Astrocyte of the cerebellum (primary cell): ENCODE measurements at regions not wholly inside any gene's neighbourhood (a gene's known extent, or its start where the extent isn't known, plus 50 kb on each side); places are given as distances from the start of the nearest gene placed in this dataset.
A peak's percentile ranks its signal among the peaks of the same experiment; 100 is the strongest.
"Not testable (repeated sequence)": the region's sequence is repeated elsewhere in the genome, so short reads cannot be mapped to it uniquely, and the experiment has no call there.

Experiments used
- DNase-seq: peaks from one replicate; pipeline ENCODE4 v3.0.0-alpha.2; 2011; ENCODE audit warnings: low read depth
- H3K4me3 ChIP-seq: 2 replicates; pipeline ENCODE4 v1.5.1; 2011; ENCODE audit warnings: mild to moderate bottlenecking, low read depth, low read length, moderate library complexity
- in situ Hi-C: cut with HindIII; loops from 2 replicates; pipeline ENCODE4 v1.10.0; 2017; ENCODE audit warnings: low sequenced_read_pairs
- TF ChIP-seq, protein P1 (sequence below): IDR thresholded peaks from 2 replicates; pipeline ENCODE4 v1.5.1; 2012; ENCODE audit warnings: low read length, low read depth, moderate library complexity, mild to moderate bottlenecking; ENCODE audit errors: missing control alignments

GRCh38 chr3:88469216-88469615, 319.5 kb downstream of the C3orf38 start:
- H3K4me3 ChIP-seq: no peak overlapping the region
- in situ Hi-C loops: no loop called here
- peak; percentile 2 for DNase-seq
- TF ChIP-seq, protein P1, sequence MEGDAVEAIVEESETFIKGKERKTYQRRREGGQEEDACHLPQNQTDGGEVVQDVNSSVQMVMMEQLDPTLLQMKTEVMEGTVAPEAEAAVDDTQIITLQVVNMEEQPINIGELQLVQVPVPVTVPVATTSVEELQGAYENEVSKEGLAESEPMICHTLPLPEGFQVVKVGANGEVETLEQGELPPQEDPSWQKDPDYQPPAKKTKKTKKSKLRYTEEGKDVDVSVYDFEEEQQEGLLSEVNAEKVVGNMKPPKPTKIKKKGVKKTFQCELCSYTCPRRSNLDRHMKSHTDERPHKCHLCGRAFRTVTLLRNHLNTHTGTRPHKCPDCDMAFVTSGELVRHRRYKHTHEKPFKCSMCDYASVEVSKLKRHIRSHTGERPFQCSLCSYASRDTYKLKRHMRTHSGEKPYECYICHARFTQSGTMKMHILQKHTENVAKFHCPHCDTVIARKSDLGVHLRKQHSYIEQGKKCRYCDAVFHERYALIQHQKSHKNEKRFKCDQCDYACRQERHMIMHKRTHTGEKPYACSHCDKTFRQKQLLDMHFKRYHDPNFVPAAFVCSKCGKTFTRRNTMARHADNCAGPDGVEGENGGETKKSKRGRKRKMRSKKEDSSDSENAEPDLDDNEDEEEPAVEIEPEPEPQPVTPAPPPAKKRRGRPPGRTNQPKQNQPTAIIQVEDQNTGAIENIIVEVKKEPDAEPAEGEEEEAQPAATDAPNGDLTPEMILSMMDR: no peak

DNA sequence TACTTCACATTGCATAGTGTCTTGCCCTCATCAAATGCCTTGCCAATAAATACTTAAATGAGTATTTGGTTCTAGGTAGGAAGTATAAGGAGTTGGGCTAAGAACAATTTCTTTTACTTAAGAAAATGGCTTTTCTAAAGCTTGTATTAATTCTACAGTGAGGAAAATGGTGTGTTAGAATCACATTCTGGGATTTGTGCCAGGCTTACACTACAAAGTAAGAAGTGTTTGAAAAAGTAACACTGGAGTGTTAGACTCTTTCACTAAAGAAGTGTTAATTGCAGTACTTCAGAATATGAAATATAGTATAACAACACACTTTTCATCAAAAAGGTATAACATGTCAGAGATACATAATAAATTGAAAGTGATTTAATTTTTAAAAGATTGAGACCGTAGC, 328.7 kb downstream of the C3orf38 start:
- TF ChIP-seq, protein P1: no peak
- in situ Hi-C loops: loop anchor here (5.0 kb wide), 1 partner anchor 36 kb away; no protein-coding TSS in a partner anchor
- H3K4me3 ChIP-seq: no peak overlapping the region
- no peak for DNase-seq

DNA sequence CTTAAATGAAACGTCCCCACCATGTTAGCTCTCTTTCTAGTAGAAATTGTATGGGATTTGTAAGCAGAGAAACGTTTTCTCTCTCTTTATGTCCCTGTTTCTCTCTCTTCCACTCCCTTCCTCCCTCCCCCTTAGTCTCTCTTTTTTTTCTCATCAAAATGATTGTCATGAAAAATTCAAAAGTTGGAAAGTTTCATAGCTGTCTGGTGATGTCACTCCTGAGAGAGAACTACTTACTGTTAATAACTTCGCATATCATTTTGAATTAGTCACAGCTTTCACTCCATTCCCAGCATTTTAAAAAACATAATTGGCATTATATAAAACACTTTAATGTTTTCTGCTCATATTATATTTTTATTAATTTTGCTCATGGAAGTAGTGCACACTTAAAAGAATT, 331.1 kb downstream of the C3orf38 start:
- DNase-seq: no peak
- H3K4me3 ChIP-seq: no peak overlapping the region
- TF ChIP-seq, protein P1: no peak
- in situ Hi-C loops: no loop called here

- TF ChIP-seq, protein P1: no peak
- DNase-seq: no peak
- no peak overlapping the region for H3K4me3 ChIP-seq
- in situ Hi-C loops: no loop called here
Measured at GRCh38 chr3:88485001-88485400, 335.2 kb downstream of the C3orf38 start.

DNA sequence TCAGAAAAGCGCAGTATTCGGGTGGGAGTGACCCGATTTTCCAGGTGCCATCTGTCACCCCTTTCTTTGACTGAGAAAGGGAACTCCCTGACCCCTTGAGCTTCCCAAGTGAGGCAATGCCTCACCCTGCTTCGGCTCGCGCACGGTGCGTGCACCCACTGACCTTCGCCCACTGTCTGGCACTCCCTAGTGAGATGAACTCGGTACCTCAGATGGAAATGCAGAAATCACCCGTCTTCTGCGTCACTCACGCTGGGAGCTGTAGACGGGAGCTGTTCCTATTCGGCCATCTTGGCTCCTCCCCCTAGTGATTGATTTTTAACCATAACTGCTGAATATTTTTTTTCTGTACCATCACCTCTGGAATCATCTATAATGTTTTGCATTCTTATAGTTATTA, 359.1 kb downstream of the C3orf38 start:
- H3K4me3 ChIP-seq, DNase-seq, in situ Hi-C loops: not testable (repeated sequence)

DNA sequence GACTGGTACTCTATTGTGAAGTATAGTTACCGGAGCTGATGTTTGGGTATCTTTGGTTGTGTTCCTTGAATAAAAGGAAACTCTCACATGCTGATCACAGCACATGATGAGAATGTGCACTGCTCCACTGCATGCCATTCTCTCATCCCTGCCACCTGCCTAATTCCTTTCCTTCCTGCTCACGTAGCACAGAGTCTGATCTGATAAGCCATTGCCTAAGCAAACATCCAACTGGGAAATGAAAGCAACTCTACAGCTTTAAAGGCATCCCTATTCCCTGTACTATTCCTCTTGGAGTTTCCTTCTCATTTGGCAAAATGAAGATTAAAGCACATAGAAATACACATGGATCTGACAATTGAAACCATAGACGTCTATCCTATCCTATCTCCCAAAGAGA, 359.8 kb downstream of the C3orf38 start:
- in situ Hi-C loops: no loop called here
- H3K4me3 ChIP-seq: no peak overlapping the region
- no peak for DNase-seq
- TF ChIP-seq, protein P1: no peak

GRCh38 chr3:88528494-88528893, 378.7 kb downstream of the C3orf38 start:
- TF ChIP-seq, protein P1: no peak
- DNase-seq: no peak
- H3K4me3 ChIP-seq: no peak overlapping the region
- in situ Hi-C loops: no loop called here
